Astrocyte (in vitro differentiated cells and primary cell): ENCODE measurements at regions not wholly inside any gene's neighbourhood (a gene's known extent, or its start where the extent isn't known, plus 50 kb on each side); places are given as distances from the start of the nearest gene placed in this dataset.

Experiments
- DNase-seq: peaks from one replicate; pipeline ENCODE4 v3.0.0-alpha.2; 2010; ENCODE audit warnings: low read depth
- FAIRE-seq: peaks from 2 replicates; lab custom pipeline; 2011; peaks lifted over from hg19 to GRCh38; lab: Jason Lieb, UNC
- H2AFZ ChIP-seq: 2 replicates; pipeline ENCODE4 v1.6.0; 2012; ENCODE audit warnings: low read depth, low read length, inconsistent platforms
- H3K27ac ChIP-seq: 2 replicates; pipeline ENCODE4 v1.5.1; 2011; ENCODE audit warnings: low read depth, low read length, inconsistent platforms
- H3K27me3 ChIP-seq: 2 replicates; pipeline ENCODE4 v1.6.0; 2011; ENCODE audit warnings: low read length, inconsistent platforms; ENCODE audit not compliant: insufficient read depth
- H3K36me3 ChIP-seq: 2 replicates; pipeline ENCODE4 v1.5.1; 2011; ENCODE audit warnings: low read length, inconsistent platforms; ENCODE audit not compliant: insufficient read depth
- H3K4me1 ChIP-seq: 2 replicates; pipeline ENCODE4 v1.5.1; 2011; ENCODE audit warnings: low read length, inconsistent platforms; ENCODE audit not compliant: insufficient read depth
- H3K4me2 ChIP-seq: 2 replicates; pipeline ENCODE4 v1.6.0; 2012; ENCODE audit warnings: low read length, inconsistent platforms
- H3K4me3 ChIP-seq: 2 replicates; pipeline ENCODE4 v1.5.1; 2011; ENCODE audit warnings: low read depth, mild to moderate bottlenecking, low read length, inconsistent platforms; ENCODE audit not compliant: insufficient read depth
- H3K79me2 ChIP-seq: 2 replicates; pipeline ENCODE4 v1.6.0; 2012; ENCODE audit warnings: mild to moderate bottlenecking, low read length, inconsistent platforms; ENCODE audit not compliant: insufficient read depth
- H3K9ac ChIP-seq: 2 replicates; pipeline ENCODE4 v1.6.0; 2012; ENCODE audit warnings: mild to moderate bottlenecking, low read length, inconsistent platforms
- H3K9me3 ChIP-seq: 2 replicates; pipeline ENCODE4 v1.5.1; 2012; ENCODE audit warnings: low read depth, mild to moderate bottlenecking, low read length, inconsistent platforms; ENCODE audit not compliant: insufficient read depth
- H4K20me1 ChIP-seq: 2 replicates; pipeline ENCODE4 v1.6.0; 2012; ENCODE audit warnings: low read length, inconsistent platforms; ENCODE audit not compliant: insufficient read depth
- H3K27ac Mint-ChIP-seq: one replicate; pipeline ENCODE4 v1.8.0; 2021; ENCODE audit warnings: mild to moderate bottlenecking, mixed read lengths; ENCODE audit not compliant: unreplicated experiment
- H3K27me3 Mint-ChIP-seq: one replicate; pipeline ENCODE4 v1.8.0; 2021; ENCODE audit warnings: low read depth, mixed read lengths; ENCODE audit not compliant: unreplicated experiment
- H3K36me3 Mint-ChIP-seq: one replicate; pipeline ENCODE4 v1.8.0; 2021; ENCODE audit warnings: low read depth, mixed read lengths; ENCODE audit not compliant: unreplicated experiment
- H3K4me1 Mint-ChIP-seq: one replicate; pipeline ENCODE4 v1.8.0; 2021; ENCODE audit warnings: low read depth, mixed read lengths; ENCODE audit not compliant: unreplicated experiment
- H3K4me3 Mint-ChIP-seq: one replicate; pipeline ENCODE4 v1.8.0; 2021; ENCODE audit warnings: mild to moderate bottlenecking, moderate library complexity, mixed read lengths; ENCODE audit not compliant: unreplicated experiment
- H3K9me3 Mint-ChIP-seq: one replicate; pipeline ENCODE4 v1.8.0; 2021; ENCODE audit warnings: mild to moderate bottlenecking, mixed read lengths; ENCODE audit not compliant: unreplicated experiment
- CTCF ChIP-seq: IDR thresholded peaks from 2 replicates; pipeline ENCODE4 v1.5.1; 2011; ENCODE audit warnings: low read depth, mild to moderate bottlenecking, inconsistent platforms, low read length, moderate library complexity; ENCODE audit not compliant: insufficient read depth
- EZH2 ChIP-seq: IDR thresholded peaks from 2 replicates; pipeline ENCODE4 v1.6.1; 2012; ENCODE audit warnings: mild to moderate bottlenecking, low read length, inconsistent platforms; ENCODE audit not compliant: insufficient read depth

- TF ChIP-seq EZH2 (no peak), CTCF (no peak)
- FAIRE-seq = no peak
- Mint-ChIP-seq H3K4me1 (peaks cover 15% of the 10 kb centered on the region), H3K4me3 (no peak overlapping the region), H3K27me3 (no peaks in the 10 kb centered on the region), H3K9me3 (peaks cover 3% of the 10 kb centered on the region), H3K27ac (no peak overlapping the region), H3K36me3 (no peaks in the 10 kb centered on the region)
- Histone ChIP-seq H3K4me2 (no peak overlapping the region), H3K4me1 (peaks cover 12% of the 10 kb centered on the region), H3K79me2 (no peaks in the 10 kb centered on the region), H3K36me3 (no peaks in the 10 kb centered on the region), H3K9ac (no peak overlapping the region), H2AFZ (no peak overlapping the region), H3K27ac (no peak overlapping the region), H3K9me3 (no peaks in the 10 kb centered on the region), H4K20me1 (no peaks in the 10 kb centered on the region), H3K27me3 (no peaks in the 10 kb centered on the region), H3K4me3 (no peak overlapping the region)
- no peak for DNase-seq
These were observed 55.7 kb upstream of the HECTD2 start for GRCh38 chr10:91354166-91355075.

- Histone ChIP-seq H3K9ac (no peak overlapping the region), H3K36me3 (no peaks in the 10 kb centered on the region), H3K4me3 (no peak overlapping the region), H2AFZ (no peak overlapping the region), H3K27me3 (no peaks in the 10 kb centered on the region), H3K9me3 (no peaks in the 10 kb centered on the region), H3K27ac (no peak overlapping the region), H4K20me1 (no peaks in the 10 kb centered on the region), H3K4me2 (no peak overlapping the region), H3K79me2 (no peaks in the 10 kb centered on the region), H3K4me1 (no peaks in the 10 kb centered on the region)
- Mint-ChIP-seq H3K27me3 (peaks cover 1% of the 10 kb centered on the region), H3K36me3 (no peaks in the 10 kb centered on the region), H3K4me1 (no peaks in the 10 kb centered on the region), H3K27ac (no peak overlapping the region), H3K9me3 (peaks cover 3% of the 10 kb centered on the region), H3K4me3 (no peak overlapping the region)
- no peak for DNase-seq
- no peak for FAIRE-seq
- TF ChIP-seq EZH2 (no peak), CTCF (no peak)
These were observed 54.1 kb upstream of the HECTD2 start for GRCh38 chr10:91355998-91356397.

- DNase-seq (no peak), FAIRE-seq (no peak)
- Histone ChIP-seq H3K9me3 (no peaks in the 10 kb centered on the region), H3K4me3 (no peak overlapping the region), H3K36me3 (no peaks in the 10 kb centered on the region), H4K20me1 (no peaks in the 10 kb centered on the region), H3K4me2 (no peak overlapping the region), H3K4me1 (no peaks in the 10 kb centered on the region), H3K9ac (no peak overlapping the region), H2AFZ (no peak overlapping the region), H3K79me2 (no peaks in the 10 kb centered on the region), H3K27me3 (no peaks in the 10 kb centered on the region), H3K27ac (no peak overlapping the region)
- H3K27me3 Mint-ChIP-seq = peaks cover 1% of the 10 kb centered on the region
- H3K9me3 Mint-ChIP-seq = peaks cover 8% of the 10 kb centered on the region
- no peaks in the 10 kb centered on the region for H3K36me3 Mint-ChIP-seq
- H3K27ac Mint-ChIP-seq = no peak overlapping the region
- H3K4me3 Mint-ChIP-seq = no peak overlapping the region
- TF ChIP-seq EZH2 (no peak), CTCF (no peak)
- no peaks in the 10 kb centered on the region for H3K4me1 Mint-ChIP-seq
These were observed 52.6 kb upstream of the HECTD2 start for GRCh38 chr10:91357497-91357896.
